Suprapubic skin (tissue), 4 donors: ENCODE measurements at regions not wholly inside any gene's neighbourhood (a gene's known extent, or its start where the extent isn't known, plus 50 kb on each side); places are given as distances from the start of the nearest gene placed in this dataset.

Experiments
- DNase-seq, 2 donors: peaks; one replicate each; pipeline ENCODE4 v3.0.0-alpha.2; 2019; ENCODE audit warnings: low spot score in 2 of 2
- H3K27ac ChIP-seq: fragments of 200-600 bp; sonication (generic); one replicate; pipeline ENCODE4 v1.5.1; 2019
- H3K27me3 ChIP-seq: fragments of 200-600 bp; sonication (generic); one replicate; pipeline ENCODE4 v1.5.1; 2019
- H3K36me3 ChIP-seq: fragments of 200-600 bp; sonication (generic); one replicate; pipeline ENCODE4 v1.5.1; 2019
- H3K4me1 ChIP-seq: fragments of 200-600 bp; sonication (generic); one replicate; pipeline ENCODE4 v1.5.1; 2019
- H3K4me3 ChIP-seq: fragments of 200-600 bp; sonication (generic); one replicate; pipeline ENCODE4 v1.5.1; 2019; ENCODE audit warnings: mild to moderate bottlenecking
- H3K9me3 ChIP-seq: fragments of 200-600 bp; sonication (generic); one replicate; pipeline ENCODE4 v1.5.1; 2019
- EP300 ChIP-seq: sonication (generic); formaldehyde crosslinking; IDR thresholded peaks from one replicate; pipeline ENCODE4 v1.6.1; 2017; ENCODE audit warnings: antibody characterized with exemption
- POLR2A ChIP-seq, 2 donors: fragments of 450-650 bp; IDR thresholded peaks; one replicate each; pipeline ENCODE4 v1.6.1; 2017; ENCODE audit warnings: antibody characterized with exemption in 2 of 2, mild to moderate bottlenecking in 2 of 2, moderate library complexity in 2 of 2
- POLR2AphosphoS5 ChIP-seq, 3 donors: sonication (generic); formaldehyde crosslinking; IDR thresholded peaks; one replicate each; pipeline ENCODE4 v1.6.1; 2017; ENCODE audit warnings: antibody characterized with exemption in 3 of 3
- WGBS: methylation state at CpG from one replicate; pipeline ENCODE4 v1.1.5; 2018; 5-methylcytosine and 5-hydroxymethylcytosine counted together
- TF ChIP-seq, protein P1 (sequence below), 2 donors: fragments of 200-600 bp in 1 of 2; fragments of 450-650 bp in 1 of 2; sonication (generic) in 1 of 2; IDR thresholded peaks; one replicate each; pipeline ENCODE4 v1.5.1; 2016 to 2019; ENCODE audit warnings: antibody characterized with exemption in 2 of 2, mild to moderate bottlenecking in 1 of 2, moderate library complexity in 1 of 2

DNA sequence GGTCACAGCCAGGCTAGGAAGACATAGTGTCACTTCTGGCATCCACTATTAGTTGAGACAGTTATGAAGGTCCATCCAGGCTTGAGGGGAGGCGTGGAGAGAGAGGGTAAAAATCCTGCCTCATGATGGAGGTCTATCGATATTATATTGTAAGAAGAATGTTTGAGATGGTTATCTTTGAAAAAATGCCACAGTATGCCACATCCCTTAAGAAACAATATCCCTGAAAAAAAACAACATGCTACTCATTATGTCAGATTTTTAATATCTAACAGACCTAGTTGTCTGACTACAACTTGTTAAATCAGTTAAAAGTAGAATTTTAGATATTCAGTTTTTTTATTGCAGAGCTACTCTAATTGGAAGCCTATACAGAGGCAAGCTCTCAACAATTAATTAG, 121.7 kb upstream of the SLC5A12 start:
- Histone ChIP-seq H3K36me3 (no peaks in the 10 kb centered on the region), H3K4me1 (peaks cover 41% of the 10 kb centered on the region), H3K27ac (peak overlapping the region; percentile 87), H3K9me3 (no peaks in the 10 kb centered on the region), H3K27me3 (no peaks in the 10 kb centered on the region), H3K4me3 (no peak overlapping the region)
- 71% methylated on average over 2 of the region's 2 CpGs for WGBS
- DNase-seq: no peak
- TF ChIP-seq EP300 (no peak), POLR2AphosphoS5 (IDR thresholded peaks at IDR 0.05) (no peak), POLR2A (IDR thresholded peaks at IDR 0.05) (no peak)
- TF ChIP-seq, protein P1, sequence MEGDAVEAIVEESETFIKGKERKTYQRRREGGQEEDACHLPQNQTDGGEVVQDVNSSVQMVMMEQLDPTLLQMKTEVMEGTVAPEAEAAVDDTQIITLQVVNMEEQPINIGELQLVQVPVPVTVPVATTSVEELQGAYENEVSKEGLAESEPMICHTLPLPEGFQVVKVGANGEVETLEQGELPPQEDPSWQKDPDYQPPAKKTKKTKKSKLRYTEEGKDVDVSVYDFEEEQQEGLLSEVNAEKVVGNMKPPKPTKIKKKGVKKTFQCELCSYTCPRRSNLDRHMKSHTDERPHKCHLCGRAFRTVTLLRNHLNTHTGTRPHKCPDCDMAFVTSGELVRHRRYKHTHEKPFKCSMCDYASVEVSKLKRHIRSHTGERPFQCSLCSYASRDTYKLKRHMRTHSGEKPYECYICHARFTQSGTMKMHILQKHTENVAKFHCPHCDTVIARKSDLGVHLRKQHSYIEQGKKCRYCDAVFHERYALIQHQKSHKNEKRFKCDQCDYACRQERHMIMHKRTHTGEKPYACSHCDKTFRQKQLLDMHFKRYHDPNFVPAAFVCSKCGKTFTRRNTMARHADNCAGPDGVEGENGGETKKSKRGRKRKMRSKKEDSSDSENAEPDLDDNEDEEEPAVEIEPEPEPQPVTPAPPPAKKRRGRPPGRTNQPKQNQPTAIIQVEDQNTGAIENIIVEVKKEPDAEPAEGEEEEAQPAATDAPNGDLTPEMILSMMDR (IDR thresholded peaks at IDR 0.05): no peak

DNA sequence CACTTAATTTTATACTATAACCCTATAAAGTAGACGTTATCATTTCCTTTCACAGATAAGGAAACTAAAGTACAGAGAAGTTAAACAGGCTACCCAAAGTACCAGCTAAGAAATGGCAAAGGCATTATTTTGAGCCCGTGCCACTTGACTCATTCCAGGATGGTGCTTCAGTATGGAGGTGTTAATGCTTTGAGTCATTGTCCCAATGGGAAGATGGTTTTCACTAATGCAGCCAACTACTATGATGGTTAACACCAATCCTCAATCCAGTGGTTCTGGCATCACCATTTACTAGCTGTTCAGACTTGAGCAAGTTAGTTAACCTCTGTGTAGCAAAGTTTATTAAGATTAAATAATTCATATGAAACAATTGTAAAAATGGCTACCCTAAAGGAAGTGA, 123.1 kb upstream of the SLC5A12 start:
- 87% methylated on average over 2 of the region's 2 CpGs for WGBS
- DNase-seq: no peak

DNA sequence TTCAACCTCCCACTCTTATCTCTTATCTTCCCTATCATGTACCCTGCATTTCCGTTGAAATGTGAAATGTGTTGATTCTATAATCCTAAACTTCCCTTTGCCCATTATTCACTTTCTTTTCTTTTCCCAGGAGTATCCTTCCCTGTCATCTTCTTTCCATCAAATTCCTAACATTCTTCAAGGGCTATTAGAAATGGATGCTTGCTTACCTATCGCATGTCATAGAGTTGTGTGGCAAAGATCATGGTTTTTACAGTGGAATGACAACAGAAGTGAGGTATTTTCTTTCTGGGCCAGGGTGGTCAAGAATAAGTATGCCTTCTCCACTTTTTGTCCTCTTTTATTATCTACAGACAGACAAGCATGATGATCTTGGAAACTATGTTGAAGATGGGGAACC, 124.4 kb upstream of the SLC5A12 start:
- H3K36me3 ChIP-seq: no peaks in the 10 kb centered on the region
- peak overlapping the region; percentile 85 for H3K27ac ChIP-seq
- no peak for DNase-seq
- peaks cover 47% of the 10 kb centered on the region for H3K4me1 ChIP-seq
- H3K4me3 ChIP-seq: no peak overlapping the region
- no peaks in the 10 kb centered on the region for H3K27me3 ChIP-seq
- TF ChIP-seq POLR2A (IDR thresholded peaks at IDR 0.05) (no peak), POLR2AphosphoS5 (IDR thresholded peaks at IDR 0.05) (no peak)
- WGBS: 57% methylated on average over 2 of the region's 2 CpGs
- H3K9me3 ChIP-seq: no peaks in the 10 kb centered on the region

More for the DNA sequence above, 123.1 kb upstream of the SLC5A12 start:
- H3K27ac ChIP-seq: no peak overlapping the region
- no peak overlapping the region for H3K4me3 ChIP-seq
- no peaks in the 10 kb centered on the region for H3K9me3 ChIP-seq
- no peak for TF ChIP-seq POLR2A (IDR thresholded peaks at IDR 0.05)
- TF ChIP-seq, protein P1 (IDR thresholded peaks at IDR 0.05): no peak
- TF ChIP-seq EP300: no peak
- no peak for TF ChIP-seq POLR2AphosphoS5 (IDR thresholded peaks at IDR 0.05)
- H3K4me1 ChIP-seq: peaks cover 53% of the 10 kb centered on the region
- H3K36me3 ChIP-seq: no peaks in the 10 kb centered on the region
- H3K27me3 ChIP-seq: no peaks in the 10 kb centered on the region

- WGBS: 33% methylated on average over 3 of the region's 3 CpGs
- TF ChIP-seq EP300: no peak
- peak in 1 of 3 donors; percentile 64 for TF ChIP-seq POLR2AphosphoS5 (IDR thresholded peaks at IDR 0.05)
- Histone ChIP-seq H3K27me3 (no peaks in the 10 kb centered on the region), H3K36me3 (no peaks in the 10 kb centered on the region), H3K4me1 (peaks cover 35% of the 10 kb centered on the region), H3K9me3 (no peaks in the 10 kb centered on the region), H3K27ac (peak overlapping the region; percentile 85), H3K4me3 (no peak overlapping the region)
- no peak for DNase-seq
These were observed 125.6 kb upstream of the SLC5A12 start for GRCh38 chr11:26847459-26847858.

DNA sequence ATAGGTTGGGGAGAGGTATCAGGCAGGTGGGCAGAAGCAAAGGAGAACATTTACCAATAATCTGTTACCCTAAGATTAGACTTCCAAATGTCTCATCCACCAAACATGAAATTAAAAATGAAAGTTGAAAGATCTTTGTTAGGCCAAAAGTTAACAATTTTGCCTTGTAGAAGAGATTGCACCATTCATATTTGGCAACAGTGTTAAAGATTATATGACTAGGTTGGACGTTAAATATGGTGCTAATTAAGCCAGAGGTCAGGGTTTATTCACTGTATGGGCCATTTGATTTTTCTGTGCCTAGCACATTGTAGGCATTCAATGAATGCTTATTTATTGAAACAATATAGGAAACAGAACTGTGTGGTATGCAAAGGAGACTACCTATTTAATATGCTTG, 126.1 kb upstream of the SLC5A12 start:
- Histone ChIP-seq H3K36me3 (no peaks in the 10 kb centered on the region), H3K4me1 (peaks cover 30% of the 10 kb centered on the region), H3K4me3 (no peak overlapping the region), H3K9me3 (no peaks in the 10 kb centered on the region), H3K27me3 (no peaks in the 10 kb centered on the region), H3K27ac (peak overlapping the region; percentile 85)
- TF ChIP-seq POLR2AphosphoS5 (IDR thresholded peaks at IDR 0.05): no peak
- no peak for TF ChIP-seq EP300
- TF ChIP-seq POLR2A (IDR thresholded peaks at IDR 0.05): no peak
- TF ChIP-seq, protein P1 (IDR thresholded peaks at IDR 0.05): no peak
- WGBS: 32% methylated on average over 1 of the region's 1 CpG
- no peak for DNase-seq

DNA sequence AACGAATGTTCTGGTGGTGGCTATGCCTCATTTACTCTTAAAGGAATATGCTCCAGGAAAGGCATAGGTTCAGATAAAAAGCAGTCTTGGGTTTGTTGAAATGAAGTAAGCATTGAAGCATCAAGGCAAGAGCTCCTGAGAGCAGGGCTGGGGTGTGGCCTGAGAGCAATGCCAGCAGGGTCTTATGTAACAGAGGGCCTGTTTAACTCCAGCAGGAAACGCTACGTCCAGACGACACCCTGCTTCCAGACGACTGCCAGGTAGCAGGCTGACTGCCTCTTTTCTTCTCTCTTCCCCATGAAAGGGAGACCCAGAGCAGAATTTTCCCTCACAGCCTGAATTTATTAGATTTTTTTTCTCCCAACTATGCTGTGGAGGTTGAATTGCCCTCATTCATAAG, 127.2 kb upstream of the SLC5A12 start:
- no peak for TF ChIP-seq POLR2AphosphoS5 (IDR thresholded peaks at IDR 0.05)
- TF ChIP-seq EP300: no peak
- 19% methylated on average over 5 of the region's 5 CpGs for WGBS
- Histone ChIP-seq H3K27me3 (no peaks in the 10 kb centered on the region), H3K4me3 (no peak overlapping the region), H3K9me3 (no peaks in the 10 kb centered on the region), H3K36me3 (no peaks in the 10 kb centered on the region), H3K4me1 (peaks cover 25% of the 10 kb centered on the region), H3K27ac (peak overlapping the region; percentile 85)
- peak in 1 of 2 donors; percentile 80 for DNase-seq

DNA sequence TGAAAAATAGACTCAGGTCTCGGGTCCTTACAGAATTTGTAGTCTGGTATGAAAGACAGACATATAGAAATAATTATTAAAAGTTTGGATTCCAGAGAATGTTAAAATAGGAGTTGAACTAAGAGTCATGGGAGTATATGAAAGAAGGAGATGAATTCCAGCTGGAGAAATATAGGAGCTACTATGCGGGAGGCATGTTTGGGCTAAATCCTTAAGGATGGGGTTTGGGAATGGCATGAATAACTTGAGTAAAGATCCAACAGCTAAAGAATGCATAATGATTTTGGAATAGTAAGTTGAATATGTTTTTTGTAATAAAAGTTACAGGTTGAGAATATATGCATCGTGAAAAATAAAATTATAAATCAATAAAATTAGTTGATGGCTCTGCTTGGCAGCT, 129.4 kb upstream of the SLC5A12 start:
- Histone ChIP-seq H3K27me3 (no peaks in the 10 kb centered on the region), H3K27ac (no peak overlapping the region), H3K4me1 (peaks cover 25% of the 10 kb centered on the region), H3K9me3 (no peaks in the 10 kb centered on the region), H3K4me3 (no peak overlapping the region), H3K36me3 (no peaks in the 10 kb centered on the region)
- DNase-seq: no peak
- WGBS: 92% methylated on average over 3 of the region's 3 CpGs
- no peak for TF ChIP-seq EP300
- no peak for TF ChIP-seq POLR2AphosphoS5 (IDR thresholded peaks at IDR 0.05)
- TF ChIP-seq, protein P1 (IDR thresholded peaks at IDR 0.05): no peak
- TF ChIP-seq POLR2A (IDR thresholded peaks at IDR 0.05): no peak
